Type B pancreatic cell (in vitro differentiated cells): ENCODE measurements at regions not wholly inside any gene's neighbourhood (a gene's known extent, or its start where the extent isn't known, plus 50 kb on each side); places are given as distances from the start of the nearest gene placed in this dataset.

Experiments
- DNase-seq: peaks from one replicate; pipeline ENCODE4 v3.0.0; 2021; ENCODE audit warnings: mixed read lengths; ENCODE audit not compliant: unreplicated experiment; ENCODE audit errors: extremely low spot score
- H3K27ac Mint-ChIP-seq: 2 replicates; pipeline ENCODE4 v1.8.0; 2021; ENCODE audit warnings: mild to moderate bottlenecking, mixed read lengths
- H3K27me3 Mint-ChIP-seq: 2 replicates; pipeline ENCODE4 v1.8.0; 2021; ENCODE audit warnings: mixed read lengths
- H3K36me3 Mint-ChIP-seq: 2 replicates; pipeline ENCODE4 v1.8.0; 2021; ENCODE audit warnings: mixed read lengths
- H3K4me1 Mint-ChIP-seq: one replicate; pipeline ENCODE4 v1.8.0; 2021; ENCODE audit warnings: mixed read lengths; ENCODE audit not compliant: unreplicated experiment
- H3K4me3 Mint-ChIP-seq: 2 replicates; pipeline ENCODE4 v1.8.0; 2021; ENCODE audit warnings: mild to moderate bottlenecking, mixed read lengths
- H3K9me3 Mint-ChIP-seq: 2 replicates; pipeline ENCODE4 v1.8.0; 2021; ENCODE audit warnings: mixed read lengths
- CTCF ChIP-seq: fragments of 200-600 bp; sonication (generic); conservative IDR thresholded peaks from 2 replicates; pipeline ENCODE4 v1.5.0; 2021; ENCODE audit warnings: antibody characterized with exemption, mild to moderate bottlenecking

DNA sequence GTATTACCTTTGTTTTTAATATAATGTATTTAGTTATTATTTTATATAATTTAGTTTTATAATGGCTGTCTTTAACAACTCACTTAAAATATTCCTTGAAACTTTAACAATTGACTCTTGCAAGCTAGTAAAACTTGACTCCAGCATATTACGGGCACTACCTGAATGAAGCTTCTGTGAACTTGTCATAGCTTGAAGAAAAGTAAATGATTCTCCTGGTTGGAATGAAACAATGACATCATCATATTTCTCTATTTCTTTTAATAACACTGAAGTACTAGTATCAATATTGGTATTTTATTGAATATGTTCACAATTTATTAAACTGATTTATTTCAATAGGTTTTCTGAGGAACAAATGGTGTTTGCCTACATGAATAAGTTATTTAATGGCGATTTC is 128.4 kb upstream of the PHF14 start:
- TF ChIP-seq CTCF: no peak
- H3K4me1 Mint-ChIP-seq: no peaks in the 10 kb centered on the region
- no peak overlapping the region for H3K27ac Mint-ChIP-seq
- H3K4me3 Mint-ChIP-seq: no peak overlapping the region
- no peaks in the 10 kb centered on the region for H3K9me3 Mint-ChIP-seq
- no peaks in the 10 kb centered on the region for H3K36me3 Mint-ChIP-seq
- no peak for DNase-seq
- H3K27me3 Mint-ChIP-seq: no peaks in the 10 kb centered on the region

DNA sequence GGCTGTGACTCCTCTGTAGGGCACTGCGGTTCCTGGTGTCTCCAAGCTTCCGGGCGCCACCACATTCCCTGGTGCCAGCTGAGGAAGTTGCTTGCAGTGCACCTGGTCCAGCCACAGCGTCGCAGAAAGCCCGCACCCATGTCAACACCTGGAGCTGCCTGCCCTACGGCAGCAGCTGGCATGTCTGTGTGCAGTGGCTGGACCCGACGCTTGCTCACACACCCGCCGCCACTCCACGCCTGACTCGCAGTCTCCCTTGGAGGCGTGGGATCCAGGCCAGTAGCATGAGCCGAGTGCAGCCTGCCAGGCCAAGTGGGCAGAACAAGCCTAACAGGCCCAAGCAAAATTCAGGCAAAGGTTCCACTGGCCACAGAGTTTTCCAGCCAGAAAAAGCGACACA is 118.1 kb upstream of the PHF14 start:
- TF ChIP-seq CTCF: no peak
- DNase-seq: no peak
- Mint-ChIP-seq H3K27me3 (no peaks in the 10 kb centered on the region), H3K4me3 (no peak overlapping the region), H3K36me3 (no peaks in the 10 kb centered on the region), H3K27ac (no peak overlapping the region), H3K4me1 (no peaks in the 10 kb centered on the region), H3K9me3 (no peaks in the 10 kb centered on the region)

GRCh38 chr7:10860516-10860915 is 113.2 kb upstream of the PHF14 start:
- H3K27me3 Mint-ChIP-seq: no peaks in the 10 kb centered on the region
- no peak for DNase-seq
- H3K27ac Mint-ChIP-seq: no peak overlapping the region
- H3K36me3 Mint-ChIP-seq: no peaks in the 10 kb centered on the region
- no peaks in the 10 kb centered on the region for H3K9me3 Mint-ChIP-seq
- no peak overlapping the region for H3K4me3 Mint-ChIP-seq
- no peaks in the 10 kb centered on the region for H3K4me1 Mint-ChIP-seq
- no peak for TF ChIP-seq CTCF

DNA sequence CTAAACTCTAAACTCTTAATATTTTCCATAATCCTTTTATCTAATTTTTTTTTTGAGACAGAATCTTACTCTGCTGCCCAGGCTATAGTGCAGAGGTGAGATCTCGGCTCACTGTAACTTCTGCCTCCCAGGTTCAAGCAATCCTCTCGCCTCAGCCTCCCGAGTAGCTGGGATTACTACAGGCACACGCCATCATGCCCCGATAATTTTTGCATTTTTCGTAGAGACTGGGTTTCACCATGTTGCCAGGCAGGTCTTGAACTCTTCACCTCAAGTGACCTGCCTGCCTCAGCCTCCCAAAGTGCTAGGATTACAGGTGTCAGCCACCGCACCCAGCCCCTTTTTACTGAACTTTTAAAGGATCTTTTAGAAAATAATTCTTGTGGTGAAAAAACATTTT is 110.2 kb upstream of the PHF14 start:
- Mint-ChIP-seq H3K9me3 (no peaks in the 10 kb centered on the region), H3K4me3 (no peak overlapping the region)
- TF ChIP-seq CTCF: no peak

DNA sequence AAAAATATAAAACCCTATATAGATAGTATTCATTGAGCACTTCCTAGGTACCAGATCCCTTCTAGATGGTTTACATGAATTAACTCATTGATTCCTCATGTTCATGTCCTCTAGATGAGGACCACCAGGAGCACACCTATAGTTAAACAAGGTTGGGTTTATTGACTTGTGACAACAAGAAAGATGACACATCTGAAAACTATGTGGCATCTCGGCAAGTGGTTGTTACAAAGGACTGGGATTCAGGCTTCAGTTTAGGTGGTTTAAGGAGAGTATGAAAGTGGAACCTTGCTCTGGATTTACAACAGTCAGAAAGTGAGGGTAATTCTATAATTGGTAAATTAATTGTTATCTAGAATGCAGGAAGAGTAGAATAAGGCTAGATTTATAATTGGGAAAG is 99.0 kb upstream of the PHF14 start:
- no peaks in the 10 kb centered on the region for H3K36me3 Mint-ChIP-seq
- no peak overlapping the region for H3K4me3 Mint-ChIP-seq
- H3K27me3 Mint-ChIP-seq: no peaks in the 10 kb centered on the region
- TF ChIP-seq CTCF: no peak
- no peak overlapping the region for H3K27ac Mint-ChIP-seq
- no peaks in the 10 kb centered on the region for H3K4me1 Mint-ChIP-seq
- no peak for DNase-seq
- H3K9me3 Mint-ChIP-seq: peaks cover 4% of the 10 kb centered on the region

More for the DNA sequence above, 110.2 kb upstream of the PHF14 start:
- Mint-ChIP-seq H3K36me3 (no peaks in the 10 kb centered on the region), H3K27me3 (no peaks in the 10 kb centered on the region), H3K4me1 (no peaks in the 10 kb centered on the region), H3K27ac (no peak overlapping the region)
- no peak for DNase-seq

GRCh38 chr7:10875080-10875479 is 98.6 kb upstream of the PHF14 start:
- no peak for DNase-seq
- Mint-ChIP-seq H3K27ac (no peak overlapping the region), H3K27me3 (no peaks in the 10 kb centered on the region), H3K4me3 (no peak overlapping the region), H3K36me3 (no peaks in the 10 kb centered on the region), H3K9me3 (peaks cover 4% of the 10 kb centered on the region), H3K4me1 (no peaks in the 10 kb centered on the region)
- TF ChIP-seq CTCF: no peak
